ENCODE measurements at regions not wholly inside any gene's neighbourhood (a gene's known extent, or its start where the extent isn't known, plus 50 kb on each side); places are given as distances from the start of the nearest gene placed in this dataset.

DNA sequence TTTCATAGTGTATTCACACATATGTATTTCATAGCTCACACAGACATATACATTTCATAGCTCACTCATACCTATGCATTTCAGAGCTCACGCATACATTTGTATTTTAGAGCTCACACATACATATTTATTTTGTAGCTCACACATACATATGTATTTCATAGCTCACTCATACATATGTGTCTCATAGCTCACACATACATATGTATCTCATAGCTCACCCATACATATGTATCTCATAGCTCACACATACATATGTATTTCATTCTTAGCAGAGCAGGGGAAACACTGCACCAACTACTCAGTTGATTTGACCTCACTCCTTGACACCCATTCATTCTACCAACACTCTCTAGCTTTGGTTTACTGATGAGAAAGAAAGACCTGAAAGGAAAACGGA is 713.6 kb downstream of the QKI start:
- TF ChIP-seq, protein P1, sequence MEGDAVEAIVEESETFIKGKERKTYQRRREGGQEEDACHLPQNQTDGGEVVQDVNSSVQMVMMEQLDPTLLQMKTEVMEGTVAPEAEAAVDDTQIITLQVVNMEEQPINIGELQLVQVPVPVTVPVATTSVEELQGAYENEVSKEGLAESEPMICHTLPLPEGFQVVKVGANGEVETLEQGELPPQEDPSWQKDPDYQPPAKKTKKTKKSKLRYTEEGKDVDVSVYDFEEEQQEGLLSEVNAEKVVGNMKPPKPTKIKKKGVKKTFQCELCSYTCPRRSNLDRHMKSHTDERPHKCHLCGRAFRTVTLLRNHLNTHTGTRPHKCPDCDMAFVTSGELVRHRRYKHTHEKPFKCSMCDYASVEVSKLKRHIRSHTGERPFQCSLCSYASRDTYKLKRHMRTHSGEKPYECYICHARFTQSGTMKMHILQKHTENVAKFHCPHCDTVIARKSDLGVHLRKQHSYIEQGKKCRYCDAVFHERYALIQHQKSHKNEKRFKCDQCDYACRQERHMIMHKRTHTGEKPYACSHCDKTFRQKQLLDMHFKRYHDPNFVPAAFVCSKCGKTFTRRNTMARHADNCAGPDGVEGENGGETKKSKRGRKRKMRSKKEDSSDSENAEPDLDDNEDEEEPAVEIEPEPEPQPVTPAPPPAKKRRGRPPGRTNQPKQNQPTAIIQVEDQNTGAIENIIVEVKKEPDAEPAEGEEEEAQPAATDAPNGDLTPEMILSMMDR (IDR thresholded peaks at IDR 0.05; ENCODE audit: low read depth, low read length, poor library complexity, severe bottlenecking) = no peak
- TF ChIP-seq EZH2phosphoT487 (IDR thresholded peaks at IDR 0.05; ENCODE audit: borderline replicate concordance, low read length) = no peak
